ENCODE measurements at regions not wholly inside any gene's neighbourhood (a gene's known extent, or its start where the extent isn't known, plus 50 kb on each side); places are given as distances from the start of the nearest gene placed in this dataset.
"Not testable (repeated sequence)": the region's sequence is repeated elsewhere in the genome, so short reads cannot be mapped to it uniquely, and the experiment has no call there.

DNA sequence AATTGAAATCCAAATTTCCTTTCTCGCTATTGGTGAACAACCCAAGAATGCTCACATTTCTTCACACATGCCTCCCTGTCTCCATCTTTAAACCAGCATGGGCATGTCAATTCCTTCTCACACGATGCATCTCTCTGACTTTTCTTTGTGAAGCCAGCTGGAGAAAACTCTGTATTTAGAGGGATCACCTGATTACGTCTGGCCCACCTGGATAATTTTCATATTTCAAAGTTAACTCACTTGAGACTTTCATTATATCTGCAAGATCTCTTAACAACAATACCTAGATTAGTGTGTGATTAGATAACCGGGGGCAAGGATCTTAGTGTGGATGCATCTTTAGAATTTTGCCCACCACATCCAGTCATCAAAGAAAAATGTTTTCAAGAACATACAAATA is 164.0 kb downstream of the TMEM47 start:
- H3K4me3 ChIP-seq (ENCODE audit: low read depth, low read length) = no peak overlapping the region
- TF ChIP-seq, protein P1, sequence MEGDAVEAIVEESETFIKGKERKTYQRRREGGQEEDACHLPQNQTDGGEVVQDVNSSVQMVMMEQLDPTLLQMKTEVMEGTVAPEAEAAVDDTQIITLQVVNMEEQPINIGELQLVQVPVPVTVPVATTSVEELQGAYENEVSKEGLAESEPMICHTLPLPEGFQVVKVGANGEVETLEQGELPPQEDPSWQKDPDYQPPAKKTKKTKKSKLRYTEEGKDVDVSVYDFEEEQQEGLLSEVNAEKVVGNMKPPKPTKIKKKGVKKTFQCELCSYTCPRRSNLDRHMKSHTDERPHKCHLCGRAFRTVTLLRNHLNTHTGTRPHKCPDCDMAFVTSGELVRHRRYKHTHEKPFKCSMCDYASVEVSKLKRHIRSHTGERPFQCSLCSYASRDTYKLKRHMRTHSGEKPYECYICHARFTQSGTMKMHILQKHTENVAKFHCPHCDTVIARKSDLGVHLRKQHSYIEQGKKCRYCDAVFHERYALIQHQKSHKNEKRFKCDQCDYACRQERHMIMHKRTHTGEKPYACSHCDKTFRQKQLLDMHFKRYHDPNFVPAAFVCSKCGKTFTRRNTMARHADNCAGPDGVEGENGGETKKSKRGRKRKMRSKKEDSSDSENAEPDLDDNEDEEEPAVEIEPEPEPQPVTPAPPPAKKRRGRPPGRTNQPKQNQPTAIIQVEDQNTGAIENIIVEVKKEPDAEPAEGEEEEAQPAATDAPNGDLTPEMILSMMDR (IDR thresholded peaks at IDR 0.05; ENCODE audit: borderline replicate concordance, insufficient read depth, low read depth, low read length) = no peak

DNA sequence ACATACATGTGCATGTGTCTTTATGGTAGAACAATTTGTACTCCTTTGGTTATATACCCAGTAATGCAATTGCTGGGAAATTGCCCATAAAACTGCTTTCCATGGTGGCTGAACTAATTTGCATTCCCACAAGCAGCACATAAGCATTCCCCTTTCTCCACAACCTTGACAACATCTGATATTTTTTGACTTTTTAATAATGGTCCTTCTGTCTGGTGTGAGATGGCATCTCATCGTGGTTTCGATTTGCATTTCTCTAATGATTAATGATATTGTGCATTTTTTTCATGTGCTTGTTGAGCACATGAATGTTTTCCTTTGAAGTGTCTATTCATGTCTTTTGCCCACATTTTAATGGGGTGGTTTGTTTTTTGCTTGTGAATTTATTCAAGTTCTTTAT is 166.0 kb downstream of the TMEM47 start:
- no peak overlapping the region for H3K4me3 ChIP-seq (ENCODE audit: low read depth, low read length)
- TF ChIP-seq, protein P1 (IDR thresholded peaks at IDR 0.05; ENCODE audit: borderline replicate concordance, insufficient read depth, low read depth, low read length) = no peak

DNA sequence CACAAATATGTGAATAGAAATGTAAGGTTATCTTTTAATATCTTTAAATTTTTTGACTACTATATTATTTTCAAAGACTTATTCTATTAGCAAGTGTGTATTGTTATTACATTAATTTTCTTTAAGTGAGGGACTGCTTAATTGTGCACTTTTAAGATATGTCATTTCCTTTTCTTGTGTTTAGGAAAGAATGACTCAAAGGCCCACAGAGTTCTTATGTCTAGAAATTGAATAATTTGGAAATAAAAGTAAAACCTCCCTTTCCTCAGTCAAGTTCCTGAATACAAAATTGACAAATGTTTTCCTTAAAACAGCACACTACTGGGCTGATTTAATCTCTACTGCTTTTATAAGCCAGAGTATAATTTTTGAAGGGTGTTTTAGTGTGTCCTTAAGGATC is 169.7 kb downstream of the TMEM47 start:
- no peak overlapping the region for H3K4me3 ChIP-seq (ENCODE audit: low read depth, low read length)
- TF ChIP-seq, protein P1 (IDR thresholded peaks at IDR 0.05; ENCODE audit: borderline replicate concordance, insufficient read depth, low read depth, low read length) = no peak

DNA sequence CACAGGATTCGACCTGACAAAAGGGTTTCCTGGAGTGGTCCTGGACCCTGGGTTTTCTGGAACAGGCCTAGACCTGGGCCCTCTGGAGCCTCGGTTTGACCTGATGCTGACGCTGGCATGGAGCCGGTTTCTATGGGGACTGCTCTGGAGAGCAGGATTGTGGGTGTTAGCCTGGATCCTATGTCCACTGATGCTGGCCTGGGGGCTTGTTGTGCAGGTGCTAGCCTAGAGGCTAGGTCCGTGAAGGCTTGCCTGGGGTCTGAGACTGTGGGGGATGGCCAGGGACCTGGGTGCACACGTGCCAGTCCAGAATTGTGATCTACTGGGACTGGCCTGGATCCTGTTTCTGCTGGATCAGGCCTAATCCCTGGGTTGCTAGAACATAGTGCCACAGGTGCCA is 173.1 kb downstream of the TMEM47 start:
- H3K4me3 ChIP-seq (ENCODE audit: low read depth, low read length) = no peak overlapping the region
- TF ChIP-seq, protein P1 (IDR thresholded peaks at IDR 0.05; ENCODE audit: borderline replicate concordance, insufficient read depth, low read depth, low read length) = no peak

DNA sequence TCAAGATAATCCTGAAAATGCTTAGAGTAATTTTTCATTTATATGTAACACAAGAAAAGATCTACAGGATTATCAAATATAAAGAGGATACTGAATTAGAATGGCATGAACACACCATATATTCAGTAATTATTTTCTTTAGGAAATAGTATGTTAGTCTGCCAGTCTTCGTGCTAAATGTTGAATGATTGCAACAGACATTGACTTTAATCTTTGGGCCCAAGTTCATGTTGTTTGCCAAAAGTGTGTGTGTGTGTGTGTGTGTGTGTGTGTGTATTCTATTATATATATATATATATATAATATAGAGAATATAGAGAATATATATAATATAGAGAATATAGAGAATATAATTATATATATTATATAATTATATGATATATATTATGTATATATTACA is 186.6 kb downstream of the TMEM47 start:
- no peak overlapping the region for H3K4me3 ChIP-seq (ENCODE audit: low read depth, low read length)
- TF ChIP-seq, protein P1 (IDR thresholded peaks at IDR 0.05; ENCODE audit: borderline replicate concordance, insufficient read depth, low read depth, low read length) = no peak

DNA sequence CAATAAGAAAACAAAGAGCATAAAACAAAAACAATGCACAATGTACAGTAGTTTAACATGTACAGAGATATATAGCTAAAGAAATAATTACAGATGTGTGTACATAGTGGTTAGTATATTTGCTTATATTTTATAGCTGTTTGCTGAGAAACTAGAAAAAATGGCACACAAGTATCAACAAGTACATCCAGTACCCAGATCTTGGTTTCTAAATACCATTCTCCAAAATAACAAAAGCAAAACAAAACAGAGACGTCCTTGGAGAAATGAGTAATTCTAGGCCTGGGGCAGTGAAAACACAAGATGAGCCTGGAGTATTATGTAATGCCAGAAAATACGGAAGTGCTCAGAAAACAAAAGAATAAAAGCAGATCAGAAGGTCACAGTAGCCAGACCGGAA is 189.6 kb downstream of the TMEM47 start:
- TF ChIP-seq, protein P1 (IDR thresholded peaks at IDR 0.05; ENCODE audit: borderline replicate concordance, insufficient read depth, low read depth, low read length) = no peak

DNA sequence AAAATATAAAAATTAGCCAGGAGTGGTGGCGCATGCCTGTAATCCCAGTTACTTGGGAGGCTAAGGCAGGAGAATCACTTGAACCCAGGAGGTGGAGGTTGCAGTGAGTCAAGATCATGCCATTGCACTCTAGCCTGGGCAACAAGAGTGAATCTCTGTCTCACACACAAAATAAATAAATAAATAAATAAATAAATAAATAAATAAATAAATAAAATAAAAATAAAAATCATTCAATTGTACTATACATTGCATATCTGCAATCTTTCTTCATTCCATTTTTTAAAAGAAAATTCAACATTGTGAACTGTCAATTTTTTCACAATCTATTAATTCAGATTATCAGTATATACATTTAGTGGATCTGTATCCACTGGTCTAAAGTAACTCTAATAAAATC is 193.9 kb downstream of the TMEM47 start:
- H3K4me3 ChIP-seq (ENCODE audit: low read depth, low read length) = not testable (repeated sequence)

More for the DNA sequence above, 189.6 kb downstream of the TMEM47 start:
- no peak overlapping the region for H3K4me3 ChIP-seq (ENCODE audit: low read depth, low read length)

DNA sequence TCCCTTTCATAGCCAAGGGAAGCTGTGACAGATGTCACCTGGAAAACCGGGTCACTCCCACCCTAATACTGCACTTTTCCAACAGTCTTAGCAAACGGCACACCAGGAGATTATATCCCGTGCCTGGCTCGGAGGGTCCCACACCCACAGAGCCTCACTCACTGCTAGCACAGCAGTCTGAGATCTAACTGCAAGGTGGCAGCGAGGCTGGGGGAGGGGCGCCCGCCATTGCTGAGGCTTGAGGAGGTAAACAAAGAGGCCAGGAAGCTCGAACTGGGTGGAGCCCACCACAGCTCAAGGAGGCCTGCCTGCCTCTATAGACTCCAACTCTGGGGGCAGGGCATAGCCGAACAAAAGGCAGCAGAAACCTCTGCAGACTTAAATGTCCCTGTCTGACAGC is 199.2 kb downstream of the TMEM47 start:
- H3K4me3 ChIP-seq (ENCODE audit: low read depth, low read length) = not testable (repeated sequence)

Measured in GM12875 (cell line).